Breast epithelium (tissue), 3 donors: ENCODE measurements at regions not wholly inside any gene's neighbourhood (a gene's known extent, or its start where the extent isn't known, plus 50 kb on each side); places are given as distances from the start of the nearest gene placed in this dataset.

Source experiments
- POLR2A ChIP-seq: fragments of 450-650 bp; IDR thresholded peaks from one replicate; pipeline ENCODE4 v1.6.1; 2016; ENCODE audit warnings: antibody characterized with exemption, mild to moderate bottlenecking, moderate library complexity
- POLR2AphosphoS5 ChIP-seq, 3 donors: sonication (generic); formaldehyde crosslinking; IDR thresholded peaks; one replicate each; pipeline ENCODE4 v1.6.1; 2017; ENCODE audit warnings: antibody characterized with exemption in 3 of 3
- TF ChIP-seq, protein P1 (sequence below), 3 donors: fragments of 450-650 bp; IDR thresholded peaks; one replicate each; pipeline ENCODE4 v1.5.1; 2016 to 2017; ENCODE audit warnings: antibody characterized with exemption in 3 of 3, mild to moderate bottlenecking in 3 of 3, moderate library complexity in 3 of 3

DNA sequence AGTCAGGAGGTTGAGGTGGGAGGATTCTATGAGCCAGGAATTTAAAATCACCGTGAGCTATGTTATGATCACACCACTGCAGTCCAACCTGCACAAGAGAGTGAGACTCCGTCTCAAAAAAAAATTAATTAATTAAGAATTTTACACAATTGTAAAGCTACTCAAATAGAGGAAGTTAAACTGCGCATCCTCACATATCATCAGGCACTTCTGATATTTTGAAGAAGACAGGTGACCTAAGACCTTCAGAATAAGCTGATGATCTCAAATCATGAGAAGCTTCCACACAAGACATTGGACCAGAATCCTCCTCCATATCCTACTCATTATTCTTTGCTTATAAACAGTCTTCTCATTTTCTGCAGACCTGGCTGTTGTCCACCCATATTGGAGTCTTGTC is 800.9 kb downstream of the TMEM121 start:
- TF ChIP-seq, protein P1, sequence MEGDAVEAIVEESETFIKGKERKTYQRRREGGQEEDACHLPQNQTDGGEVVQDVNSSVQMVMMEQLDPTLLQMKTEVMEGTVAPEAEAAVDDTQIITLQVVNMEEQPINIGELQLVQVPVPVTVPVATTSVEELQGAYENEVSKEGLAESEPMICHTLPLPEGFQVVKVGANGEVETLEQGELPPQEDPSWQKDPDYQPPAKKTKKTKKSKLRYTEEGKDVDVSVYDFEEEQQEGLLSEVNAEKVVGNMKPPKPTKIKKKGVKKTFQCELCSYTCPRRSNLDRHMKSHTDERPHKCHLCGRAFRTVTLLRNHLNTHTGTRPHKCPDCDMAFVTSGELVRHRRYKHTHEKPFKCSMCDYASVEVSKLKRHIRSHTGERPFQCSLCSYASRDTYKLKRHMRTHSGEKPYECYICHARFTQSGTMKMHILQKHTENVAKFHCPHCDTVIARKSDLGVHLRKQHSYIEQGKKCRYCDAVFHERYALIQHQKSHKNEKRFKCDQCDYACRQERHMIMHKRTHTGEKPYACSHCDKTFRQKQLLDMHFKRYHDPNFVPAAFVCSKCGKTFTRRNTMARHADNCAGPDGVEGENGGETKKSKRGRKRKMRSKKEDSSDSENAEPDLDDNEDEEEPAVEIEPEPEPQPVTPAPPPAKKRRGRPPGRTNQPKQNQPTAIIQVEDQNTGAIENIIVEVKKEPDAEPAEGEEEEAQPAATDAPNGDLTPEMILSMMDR (IDR thresholded peaks at IDR 0.05): no peak
- TF ChIP-seq POLR2A (no peak), POLR2AphosphoS5 (IDR thresholded peaks at IDR 0.05) (no peak)
